GM21526 (cell line): ENCODE measurements at regions not wholly inside any gene's neighbourhood (a gene's known extent, or its start where the extent isn't known, plus 50 kb on each side); places are given as distances from the start of the nearest gene placed in this dataset.

Source experiments
- ATAC-seq: cut with Tn5 transposase; IDR thresholded peaks from one replicate; pipeline ENCODE4 v1.9.1; 2021; ENCODE audit warnings: moderate library complexity; ENCODE audit not compliant: unreplicated experiment, low FRiP score

- peak; percentile 69 for ATAC-seq
Measured at GRCh38 chr9:7405924-7406604, 393.5 kb downstream of the DMAC1 start.

GRCh38 chr9:7403839-7404487 lies 395.6 kb downstream of the DMAC1 start:
- no peak for ATAC-seq

GRCh38 chr9:7403028-7403389 lies 396.6 kb downstream of the DMAC1 start:
- no peak for ATAC-seq

- no peak for ATAC-seq
Measured at GRCh38 chr9:7402334-7403027, 397.1 kb downstream of the DMAC1 start.

- no peak for ATAC-seq
Measured at GRCh38 chr9:7401116-7401515, 398.5 kb downstream of the DMAC1 start.

- ATAC-seq: no peak
Measured at GRCh38 chr9:7394002-7394774, 405.4 kb downstream of the DMAC1 start.

GRCh38 chr9:7392148-7392547 lies 407.4 kb downstream of the DMAC1 start:
- no peak for ATAC-seq

- no peak for ATAC-seq
Measured at GRCh38 chr9:7388755-7389154, 410.8 kb downstream of the DMAC1 start.

GRCh38 chr9:7387840-7388239 lies 411.7 kb downstream of the DMAC1 start:
- ATAC-seq: no peak

GRCh38 chr9:7382304-7382703 lies 417.3 kb downstream of the DMAC1 start:
- ATAC-seq: no peak

- ATAC-seq: no peak
Measured at GRCh38 chr9:7377489-7377888, 422.1 kb downstream of the DMAC1 start.

GRCh38 chr9:7376833-7377232 lies 422.7 kb downstream of the DMAC1 start:
- ATAC-seq: no peak

- no peak for ATAC-seq
Measured at GRCh38 chr9:7376213-7376612, 423.4 kb downstream of the DMAC1 start.

GRCh38 chr9:7375013-7375511 lies 424.5 kb downstream of the DMAC1 start:
- no peak for ATAC-seq

- no peak for ATAC-seq
Measured at GRCh38 chr9:7370988-7371387, 428.6 kb downstream of the DMAC1 start.

GRCh38 chr9:7370381-7370780 lies 429.2 kb downstream of the DMAC1 start:
- no peak for ATAC-seq

GRCh38 chr9:7369384-7369821 lies 430.2 kb downstream of the DMAC1 start:
- ATAC-seq: no peak

GRCh38 chr9:7368410-7369292 lies 430.9 kb downstream of the DMAC1 start:
- ATAC-seq: no peak

- no peak for ATAC-seq
Measured at GRCh38 chr9:7367726-7368125, 431.9 kb downstream of the DMAC1 start.

- ATAC-seq: no peak
Measured at GRCh38 chr9:7366121-7366520, 433.5 kb downstream of the DMAC1 start.
